GM12892 (cell line): ENCODE measurements at regions not wholly inside any gene's neighbourhood (a gene's known extent, or its start where the extent isn't known, plus 50 kb on each side); places are given as distances from the start of the nearest gene placed in this dataset.
"Not testable (repeated sequence)": the region's sequence is repeated elsewhere in the genome, so short reads cannot be mapped to it uniquely, and the experiment has no call there.

Experiments
- DNase-seq: peaks from one replicate; pipeline ENCODE4 v3.0.0; 2011; ENCODE audit not compliant: insufficient read length
- FAIRE-seq: peaks from 2 replicates; lab custom pipeline; 2011; peaks lifted over from hg19 to GRCh38; lab: Jason Lieb, UNC
- POLR2A ChIP-seq: IDR thresholded peaks from 2 replicates; pipeline ENCODE4 v1.6.1; 2011; ENCODE audit warnings: low read depth, low read length, control low read depth
- POLR2AphosphoS5 ChIP-seq: IDR thresholded peaks from 2 replicates; pipeline ENCODE4 v1.6.1; 2011; ENCODE audit warnings: low read depth, low read length, control low read depth
- TAF1 ChIP-seq: IDR thresholded peaks from 2 replicates; pipeline ENCODE4 v1.6.1; 2011; ENCODE audit warnings: low read depth, mild to moderate bottlenecking, control low read depth, low read length, borderline replicate concordance

GRCh38 chr9:90064248-90064647 is 459.4 kb downstream of the GADD45G start:
- no peak for FAIRE-seq
- no peak for TF ChIP-seq POLR2A
- no peak for TF ChIP-seq POLR2AphosphoS5
- TF ChIP-seq TAF1 = no peak
- no peak for DNase-seq

- TF ChIP-seq TAF1 = no peak
- TF ChIP-seq POLR2AphosphoS5 = no peak
- TF ChIP-seq POLR2A = no peak
- no peak for FAIRE-seq
- DNase-seq = no peak
These were observed 460.2 kb downstream of the GADD45G start for GRCh38 chr9:90064971-90065370.

- TF ChIP-seq TAF1 = no peak
- no peak for TF ChIP-seq POLR2AphosphoS5
- TF ChIP-seq POLR2A = no peak
- DNase-seq (no peak), FAIRE-seq (no peak)
These were observed 461.0 kb downstream of the GADD45G start for GRCh38 chr9:90065851-90066250.

- no peak for DNase-seq
- no peak for FAIRE-seq
- TF ChIP-seq TAF1 (no peak), POLR2A (no peak), POLR2AphosphoS5 (no peak)
These were observed 464.3 kb downstream of the GADD45G start for GRCh38 chr9:90069085-90069484.

- FAIRE-seq (no peak), DNase-seq (no peak)
- TF ChIP-seq POLR2AphosphoS5 (no peak), TAF1 (no peak), POLR2A (no peak)
These were observed 465.2 kb downstream of the GADD45G start for GRCh38 chr9:90070056-90070455.

GRCh38 chr9:90070469-90070868 is 465.7 kb downstream of the GADD45G start:
- DNase-seq (no peak), FAIRE-seq (no peak)
- no peak for TF ChIP-seq POLR2AphosphoS5
- TF ChIP-seq POLR2A = no peak
- TF ChIP-seq TAF1 = no peak

- DNase-seq (no peak), FAIRE-seq (no peak)
- TF ChIP-seq POLR2A = no peak
- TF ChIP-seq TAF1 = no peak
- TF ChIP-seq POLR2AphosphoS5 = no peak
These were observed 466.3 kb downstream of the GADD45G start for GRCh38 chr9:90070931-90071660.

GRCh38 chr9:90073186-90073945 is 468.6 kb downstream of the GADD45G start:
- no peak for FAIRE-seq
- no peak for DNase-seq
- TF ChIP-seq POLR2A (no peak), TAF1 (no peak), POLR2AphosphoS5 (no peak)

GRCh38 chr9:90074316-90074962 is 469.6 kb downstream of the GADD45G start:
- no peak for DNase-seq
- no peak for FAIRE-seq
- no peak for TF ChIP-seq POLR2A
- no peak for TF ChIP-seq TAF1
- TF ChIP-seq POLR2AphosphoS5 = no peak

GRCh38 chr9:90077598-90077997 is 472.8 kb downstream of the GADD45G start:
- FAIRE-seq, DNase-seq: not testable (repeated sequence)

- DNase-seq = no peak
- TF ChIP-seq POLR2AphosphoS5 = no peak
- TF ChIP-seq TAF1 = no peak
- no peak for TF ChIP-seq POLR2A
- peak; percentile 33 for FAIRE-seq
These were observed 474.2 kb downstream of the GADD45G start for GRCh38 chr9:90078988-90079421.

- FAIRE-seq (no peak), DNase-seq (no peak)
- TF ChIP-seq POLR2A (no peak), TAF1 (no peak), POLR2AphosphoS5 (no peak)
These were observed 480.8 kb downstream of the GADD45G start for GRCh38 chr9:90085633-90086032.
